GM12878 (cell line): ENCODE measurements at regions not wholly inside any gene's neighbourhood (a gene's known extent, or its start where the extent isn't known, plus 50 kb on each side); places are given as distances from the start of the nearest gene placed in this dataset.

ENCODE experiments used
- ATAC-seq: fragments of 200-7000 bp; cut with Tn5 transposase; 3 replicates; pipeline ENCODE4 v1.9.1; 2020; ENCODE audit warnings: mild to moderate bottlenecking, moderate library complexity
- BruUV-seq: library from RNA; stranded (reverse); fragments of 400-500 nt; replicated peaks from 2 replicates; lab custom pipeline; 2021; lab: Mats Ljungman, UMichigan
- CTCF ChIA-PET: fragments of 300-600 bp; sonication (Branson Sonifier 250); formaldehyde crosslinking; extraction: SDS; loops from one replicate; lab custom pipeline; 2021; ENCODE audit warnings: inconsistent platforms; lab: Yijun Ruan, JAX
- POLR2A ChIA-PET: fragments of 350-600 bp; formaldehyde crosslinking; extraction: SDS; loops from one replicate; lab custom pipeline; 2021; ENCODE audit warnings: inconsistent platforms; lab: Charles Lee
- RAD21 ChIA-PET: fragments of 300-600 bp; sonication (Branson Sonifier 250); formaldehyde crosslinking; loops from one replicate; lab custom pipeline; 2023; ENCODE audit warnings: antibody characterized with exemption; ENCODE audit not compliant: unreplicated experiment; lab: Charles Lee
- SMC1A ChIA-PET: fragments of 300-600 bp; sonication (Branson Sonifier 250); formaldehyde crosslinking; loops from one replicate; lab custom pipeline; 2023; ENCODE audit not compliant: unreplicated experiment, uncharacterized antibody; lab: Charles Lee
- DNase-seq: peaks from one replicate; pipeline ENCODE4 v3.0.0-alpha.2; 2011; ENCODE audit warnings: low read depth, low spot score
- FAIRE-seq: peaks from 3 replicates; lab custom pipeline; 2011; peaks lifted over from hg19 to GRCh38; lab: Jason Lieb, UNC
- H2AFZ ChIP-seq: 2 replicates; pipeline ENCODE4 v1.6.0; 2011; ENCODE audit warnings: low read depth, low read length, control low read depth; ENCODE audit not compliant: control insufficient read depth
- H3K27ac ChIP-seq: 2 replicates; pipeline ENCODE4 v1.5.1; 2011; ENCODE audit warnings: control low read depth; ENCODE audit not compliant: control insufficient read depth, insufficient read depth
- H3K27me3 ChIP-seq, 2 experiments: replicated peaks in 1 of 2; 2 replicates each; pipeline versions ENCODE4 v1.6.0 to v1.6.1; 2011; ENCODE audit warnings: low read length in 1 of 2; ENCODE audit not compliant: control insufficient read depth in 2 of 2, insufficient read depth in 2 of 2
- H3K36me3 ChIP-seq, 2 experiments: 2 replicates each; pipeline ENCODE4 v1.5.1; 2011; ENCODE audit warnings: low read length in 1 of 2; ENCODE audit not compliant: control insufficient read depth in 2 of 2, insufficient read depth in 2 of 2
- H3K4me1 ChIP-seq: 2 replicates; pipeline ENCODE4 v1.6.1; 2011; ENCODE audit warnings: mild to moderate bottlenecking, low read length, moderate library complexity, mixed read lengths; ENCODE audit not compliant: control insufficient read depth, insufficient read depth
- H3K4me2 ChIP-seq: 2 replicates; pipeline ENCODE4 v1.6.0; 2011; ENCODE audit warnings: control low read depth; ENCODE audit not compliant: control insufficient read depth, insufficient read depth
- H3K4me3 ChIP-seq: fragments of 200-600 bp; sonication (generic); 2 replicates; pipeline ENCODE4 v1.5.1; 2016
- H3K79me2 ChIP-seq: 2 replicates; pipeline ENCODE4 v1.6.0; 2011; ENCODE audit warnings: low read length; ENCODE audit not compliant: control insufficient read depth, insufficient read depth
- H3K9ac ChIP-seq: 2 replicates; pipeline ENCODE4 v1.8.0; 2011; ENCODE audit warnings: low read length, control low read depth, mixed read lengths; ENCODE audit not compliant: control insufficient read depth, insufficient read depth
- H3K9me3 ChIP-seq: replicated peaks from 3 replicates; pipeline ENCODE4 v1.5.1; 2011; ENCODE audit warnings: mild to moderate bottlenecking, low read length; ENCODE audit not compliant: control insufficient read depth, insufficient read depth
- H4K20me1 ChIP-seq: 2 replicates; pipeline ENCODE4 v1.6.0; 2011; ENCODE audit not compliant: control insufficient read depth, insufficient read depth
- E2F4 ChIP-seq: IDR thresholded peaks from 2 replicates; pipeline ENCODE4 v1.6.1; 2012; ENCODE audit warnings: low read depth, low read length, improper control_type of control experiment
- POLR2AphosphoS5 ChIP-seq: IDR thresholded peaks from 2 replicates; pipeline ENCODE4 v1.6.1; 2011; ENCODE audit warnings: mild to moderate bottlenecking, low read length, inconsistent platforms
- REST ChIP-seq: IDR thresholded peaks from 2 replicates; pipeline ENCODE4 v1.6.1; 2012; ENCODE audit warnings: mild to moderate bottlenecking, low read depth, low read length
- ZNF687 ChIP-seq: fragments of 450-650 bp; IDR thresholded peaks from 2 replicates; pipeline ENCODE4 v1.6.1; 2017; ENCODE audit warnings: mild to moderate bottlenecking, moderate library complexity
- WGBS: methylation state at CpG from one replicate; pipeline ENCODE4 v1.1.6; 2016; ENCODE audit warnings: low lambda C conversion rate; ENCODE audit not compliant: insufficient replicate concordance, insufficient coverage; ENCODE audit errors: missing lambda C conversion rate; 5-methylcytosine and 5-hydroxymethylcytosine counted together
- in situ Hi-C: fragments of 300-500 bp; cut with MboI; formaldehyde crosslinking; loops from 9 replicates; pipeline ENCODE4 v1.14.3; 2018; ENCODE audit warnings: mixed read lengths
- intact Hi-C: fragments of 100-400 bp; cut with micrococcal nuclease; formaldehyde crosslinking; loops from one replicate; pipeline ENCODE4 v1.14.2; 2022; ENCODE audit not compliant: unreplicated experiment

- no TSS peak for BruUV-seq
- ChIA-PET CTCF (no interaction called here), POLR2A (no interaction called here)
These were observed 394.5 kb downstream of the LTN1 start for GRCh38 chr21:28598214-28598613.

More at GRCh38 chr21:28598214-28598613, 394.5 kb downstream of the LTN1 start:
- H3K9me3 ChIP-seq = no peaks in the 10 kb centered on the region; the same call in 2 of the 3 replicates
- H3K4me2 ChIP-seq = no peak overlapping the region
- FAIRE-seq (no peak), DNase-seq (no peak), ATAC-seq (no peak)
- 14% methylated on average over 3 of the region's 3 CpGs for WGBS
- RAD21 ChIA-PET = no interaction called here
- TF ChIP-seq E2F4 (no peak), REST (no peak), POLR2AphosphoS5 (no peak), ZNF687 (no peak)
- SMC1A ChIA-PET = no interaction called here
- H2AFZ ChIP-seq = no peak overlapping the region
- H3K9ac ChIP-seq = no peak overlapping the region
- H3K4me1 ChIP-seq = no peaks in the 10 kb centered on the region
- H4K20me1 ChIP-seq = no peaks in the 10 kb centered on the region
- no peak overlapping the region for H3K27ac ChIP-seq
- H3K4me3 ChIP-seq = no peak overlapping the region
- H3K79me2 ChIP-seq = no peaks in the 10 kb centered on the region
- no peaks in the 10 kb centered on the region for H3K36me3 ChIP-seq
- intact Hi-C loops (no loop called here), in situ Hi-C loops (no loop called here)
- no peaks in the 10 kb centered on the region for H3K27me3 ChIP-seq
